SIG-M5 treated with dmso at 0.1 percent for 504 hours (cell line): ENCODE measurements at regions not wholly inside any gene's neighbourhood (a gene's known extent, or its start where the extent isn't known, plus 50 kb on each side); places are given as distances from the start of the nearest gene placed in this dataset.

ENCODE experiments used
- DNase-seq: peaks from one replicate; lab custom pipeline; 2025; ENCODE audit not compliant: unreplicated experiment; lab: John Stamatoyannopoulos, UW

DNA sequence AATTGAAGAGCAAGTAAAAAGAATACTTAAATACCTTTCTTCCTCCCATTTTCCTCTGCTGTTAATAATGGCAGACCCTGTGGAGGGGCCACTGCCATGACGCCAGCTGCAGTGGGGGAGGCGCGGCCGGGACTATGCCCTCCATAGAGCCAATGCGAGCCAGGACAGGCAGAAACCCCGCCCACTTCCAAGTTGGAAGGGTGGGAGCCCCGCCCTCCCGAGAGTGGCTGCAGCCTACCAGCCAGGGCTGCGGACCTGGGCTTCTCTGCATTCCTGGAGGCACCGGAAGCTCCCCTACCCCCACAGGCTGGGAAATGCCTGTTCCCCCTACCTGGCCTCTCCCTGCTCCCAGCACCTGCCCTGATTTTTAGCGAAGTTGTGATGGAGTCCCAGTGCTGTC lies 439.4 kb upstream of the CDH19 start:
- DNase-seq: no peak

DNA sequence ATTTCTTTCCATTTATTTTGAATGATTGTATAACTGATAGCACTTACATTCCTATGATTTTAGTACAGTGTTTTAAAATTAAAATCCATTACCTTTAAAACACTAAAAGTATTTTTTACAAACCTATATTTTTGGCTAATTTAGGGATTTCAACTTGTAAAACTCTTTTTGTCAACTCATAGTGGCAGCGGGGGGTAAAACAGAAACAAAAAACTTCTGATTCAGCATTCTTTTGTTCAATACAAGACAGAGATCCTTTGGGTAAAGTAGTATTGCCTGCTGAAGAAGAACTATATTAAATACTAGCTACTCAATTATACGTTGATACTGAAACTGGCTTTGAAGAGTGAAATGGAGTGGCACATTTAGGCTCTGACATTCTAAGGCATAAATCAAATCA lies 437.4 kb upstream of the CDH19 start:
- no peak for DNase-seq

DNA sequence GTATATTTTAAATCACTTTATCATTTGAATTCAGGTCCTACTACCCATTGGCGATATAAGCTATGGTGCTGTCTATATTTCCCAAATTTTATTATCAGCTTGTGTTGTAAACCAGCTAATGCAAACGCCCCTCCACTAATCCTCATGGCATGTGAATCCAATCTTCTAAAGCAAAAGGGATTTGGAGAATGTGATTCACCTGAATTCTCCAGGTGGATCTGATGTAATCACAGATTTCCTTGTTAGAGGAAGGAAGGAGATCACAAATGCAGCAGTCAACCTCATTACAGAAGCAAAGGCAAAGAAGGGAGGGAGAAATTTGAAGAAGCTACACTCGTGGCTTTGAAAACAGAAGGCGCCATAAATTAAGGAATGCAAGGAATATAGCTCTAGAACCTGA lies 431.1 kb upstream of the CDH19 start:
- DNase-seq: no peak

DNA sequence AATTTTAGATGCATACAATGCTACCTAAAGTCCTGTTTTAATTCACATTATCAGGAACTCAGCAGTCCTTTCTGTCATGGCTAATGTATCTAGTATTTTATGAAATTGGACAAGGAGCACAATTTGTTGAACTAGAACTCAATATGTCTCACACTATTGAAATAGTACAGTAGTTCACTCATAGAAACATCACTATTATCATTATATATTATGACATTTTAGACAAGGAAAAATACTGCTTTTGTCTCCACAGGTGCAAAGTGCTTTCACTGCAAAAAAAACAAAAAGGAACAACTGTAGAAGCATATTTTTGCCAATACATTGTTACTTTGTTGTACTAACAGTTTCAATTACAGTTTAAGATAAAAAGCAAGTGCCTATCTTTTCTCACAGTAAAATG lies 419.2 kb upstream of the CDH19 start:
- no peak for DNase-seq

DNA sequence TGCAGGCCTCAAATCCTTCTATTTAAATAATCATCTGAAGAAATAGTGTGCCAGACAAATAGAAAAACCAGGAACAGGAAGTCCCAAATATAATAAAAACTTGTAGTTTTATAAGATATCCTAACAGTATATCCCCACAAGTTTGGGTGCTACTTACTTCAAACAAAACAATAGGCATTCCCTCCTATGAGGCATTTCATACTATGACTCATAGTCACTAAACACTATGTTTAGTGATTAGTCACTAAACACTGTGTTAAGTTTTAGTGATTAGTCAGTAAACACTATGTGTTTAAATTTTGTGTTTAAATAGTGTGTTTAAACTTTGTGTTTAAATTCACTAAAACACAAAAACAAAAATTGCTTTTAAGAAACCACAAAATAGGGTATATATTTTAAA lies 407.0 kb upstream of the CDH19 start:
- DNase-seq: no peak

DNA sequence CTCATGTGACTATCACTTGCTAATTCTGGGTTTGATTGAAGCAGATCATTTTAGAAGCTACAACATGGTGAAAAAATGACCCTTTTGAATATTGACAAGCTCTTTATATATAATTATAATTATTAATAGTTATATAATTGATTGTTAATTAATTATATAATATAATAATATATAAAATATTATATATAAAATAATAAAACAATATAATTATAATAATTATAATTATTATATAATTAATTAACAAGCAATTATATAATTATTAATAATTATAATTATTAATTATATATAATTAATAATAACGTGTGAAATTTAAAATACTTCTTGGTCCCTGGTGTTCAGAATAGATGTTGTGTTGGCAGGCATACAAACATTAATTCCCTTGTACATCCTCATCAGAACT lies 404.1 kb upstream of the CDH19 start:
- no peak for DNase-seq

DNA sequence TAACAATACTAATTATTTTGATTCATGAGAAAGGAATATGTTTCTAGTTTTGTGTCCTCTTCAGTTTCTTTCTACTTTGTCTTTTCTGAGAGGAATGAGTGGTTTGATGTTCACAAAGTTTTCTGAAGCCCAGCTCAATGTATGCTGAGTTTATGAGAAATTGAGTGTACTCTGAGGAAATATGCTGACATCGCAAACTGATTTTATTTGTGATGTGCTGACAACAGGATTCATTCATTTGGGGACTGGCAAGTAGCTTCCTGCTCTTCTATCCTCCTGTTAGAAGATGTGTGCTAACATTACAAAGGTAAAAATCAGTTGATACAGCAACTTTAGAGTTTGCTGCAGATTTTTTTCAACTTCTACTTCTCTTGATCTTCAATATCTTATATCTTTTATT lies 403.2 kb upstream of the CDH19 start:
- no peak for DNase-seq

DNA sequence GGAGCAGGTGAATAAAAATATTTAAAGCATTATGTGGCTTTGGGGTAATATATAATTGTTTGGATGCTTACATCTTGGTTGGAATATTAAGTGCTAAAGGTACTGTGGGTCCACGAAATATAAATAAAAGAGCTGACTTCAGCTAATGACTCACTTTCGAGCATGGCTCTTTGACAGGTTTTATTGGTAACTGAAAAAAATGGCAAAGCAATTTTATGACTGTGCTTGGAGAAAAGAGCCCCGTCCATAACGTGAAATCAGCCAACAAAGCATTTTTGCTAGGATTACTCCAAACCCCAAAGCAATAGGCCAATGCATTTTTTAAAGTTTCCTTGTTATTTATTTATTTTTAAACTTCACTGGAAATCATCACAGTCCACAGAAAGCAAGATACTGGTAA lies 397.2 kb upstream of the CDH19 start:
- no peak for DNase-seq

DNA sequence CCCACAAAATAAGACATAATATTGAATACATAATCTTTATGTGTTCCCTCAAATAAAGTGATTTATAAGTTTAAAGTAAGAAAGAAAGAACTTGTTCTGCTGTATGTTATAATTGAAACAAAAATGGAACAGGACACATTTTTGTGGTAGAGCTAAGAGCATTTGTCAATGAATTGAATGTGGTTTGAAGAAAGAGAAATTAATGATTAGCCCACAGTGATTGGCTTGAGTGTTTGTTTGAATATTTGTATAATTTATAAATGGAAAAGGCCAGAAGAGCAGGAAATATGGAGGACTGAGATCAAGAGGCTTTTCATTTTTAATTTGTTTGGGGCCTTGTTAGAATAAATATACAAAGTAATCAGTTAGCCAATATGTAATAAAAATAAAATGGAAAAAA lies 395.1 kb upstream of the CDH19 start:
- no peak for DNase-seq

DNA sequence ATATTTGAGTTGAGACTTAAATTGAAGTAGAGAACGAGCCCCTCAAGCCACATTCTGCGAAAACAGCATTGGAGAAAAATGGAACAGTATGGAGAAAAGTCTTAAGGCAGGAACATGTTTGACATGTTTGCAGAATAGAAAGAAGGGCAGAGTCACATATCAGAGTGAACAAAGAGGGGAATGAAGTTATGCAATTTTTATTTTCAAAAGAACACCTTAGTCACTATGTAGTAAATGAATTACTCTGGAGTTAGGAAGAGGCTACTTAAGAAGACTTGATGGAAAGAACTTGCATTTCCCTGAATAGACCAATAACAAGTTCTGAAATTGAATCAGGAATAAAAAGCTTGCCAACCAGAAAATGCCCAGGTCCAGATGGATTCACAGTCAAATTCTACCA lies 391.4 kb upstream of the CDH19 start:
- no peak for DNase-seq

DNA sequence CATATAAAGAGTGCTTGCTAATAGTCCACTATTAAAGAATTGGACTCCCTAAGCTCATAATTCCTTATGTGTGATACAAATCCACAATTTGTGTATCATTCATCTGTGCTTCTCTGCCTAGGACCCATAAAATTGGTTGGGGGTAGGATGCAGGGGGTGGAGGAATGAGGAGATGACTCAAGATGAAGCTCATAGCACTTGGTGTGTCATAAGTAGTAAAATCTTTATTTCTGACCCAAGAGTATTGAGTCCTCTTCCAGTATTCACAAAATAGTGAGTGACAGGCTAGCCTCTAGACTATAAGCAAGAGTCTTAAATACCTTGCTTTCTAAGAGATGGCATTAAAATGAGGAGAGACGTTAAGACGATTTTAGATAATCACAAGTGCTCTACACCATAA lies 390.9 kb upstream of the CDH19 start:
- DNase-seq: no peak

DNA sequence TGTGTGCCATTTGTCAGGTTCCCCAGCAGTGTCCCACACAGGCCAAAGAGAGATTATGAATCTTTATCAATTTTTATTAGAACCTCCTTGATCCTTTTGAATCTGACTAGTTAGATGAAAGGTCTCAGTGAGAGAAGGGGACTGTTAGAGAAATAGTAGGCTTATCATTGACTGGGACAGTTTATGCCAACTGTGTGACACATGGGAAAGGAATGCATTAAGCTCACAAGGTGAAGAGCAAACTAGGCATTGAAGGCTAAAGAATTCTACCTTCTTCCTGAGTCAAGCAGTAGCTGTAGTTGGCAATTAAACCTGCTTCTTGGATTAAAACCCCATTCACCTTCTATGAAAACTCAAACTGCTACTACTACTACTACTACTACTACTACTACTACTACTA lies 389.6 kb upstream of the CDH19 start:
- no peak for DNase-seq

DNA sequence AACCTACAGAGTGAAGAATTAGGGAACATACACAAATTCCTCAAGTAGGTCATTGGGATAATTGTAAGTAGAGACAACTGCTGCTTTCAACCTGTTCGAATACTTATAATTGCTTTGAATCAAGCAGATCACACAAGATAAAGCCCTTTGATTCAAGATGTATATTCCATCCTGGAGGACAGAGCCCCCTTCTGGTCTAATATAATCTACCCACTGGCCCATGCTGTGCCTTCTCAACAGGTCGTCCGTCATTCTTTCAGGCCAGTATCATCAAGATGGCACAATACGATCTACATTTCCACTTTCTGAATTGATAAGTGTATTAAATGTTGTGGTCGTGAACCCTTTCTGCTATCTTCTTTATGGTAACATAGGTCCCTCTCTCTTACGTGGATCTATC lies 387.0 kb upstream of the CDH19 start:
- no peak for DNase-seq

DNA sequence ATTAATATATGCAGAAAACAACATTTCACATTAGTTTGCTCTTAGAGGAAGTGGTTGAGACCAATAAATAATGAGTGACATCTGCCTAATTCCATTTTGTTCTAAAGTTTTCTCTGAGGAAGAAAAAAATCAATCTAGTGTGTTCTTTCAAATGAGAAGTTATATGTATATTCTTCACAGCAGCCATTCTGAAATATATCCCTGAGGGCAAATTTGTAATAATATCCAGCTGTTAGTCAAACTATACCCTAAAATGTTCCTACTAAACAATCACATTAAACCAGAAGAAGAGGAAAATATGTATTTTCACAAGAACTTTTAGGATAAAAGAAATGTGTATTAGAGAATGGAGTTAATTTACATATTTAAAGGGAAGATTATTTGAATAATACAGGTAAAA lies 375.1 kb upstream of the CDH19 start:
- DNase-seq: no peak

DNA sequence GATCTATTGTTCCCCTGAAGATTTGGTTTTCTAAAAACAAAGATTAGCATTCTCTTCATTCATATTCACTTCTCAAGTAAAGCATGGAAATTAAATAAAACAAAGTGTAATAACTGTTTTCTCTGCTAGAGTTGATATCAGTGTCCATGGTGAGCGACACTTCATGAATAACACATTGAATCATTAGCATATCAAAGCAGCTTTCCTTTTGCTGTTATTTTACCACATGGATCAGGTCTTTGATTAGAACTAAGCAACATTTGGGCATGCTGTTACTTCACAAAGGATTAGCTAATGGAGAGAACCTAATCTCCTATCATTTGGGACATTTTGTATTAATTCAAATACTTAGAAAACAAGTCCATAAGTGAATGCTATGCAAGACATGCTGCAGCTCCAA lies 368.8 kb upstream of the CDH19 start:
- DNase-seq: no peak

DNA sequence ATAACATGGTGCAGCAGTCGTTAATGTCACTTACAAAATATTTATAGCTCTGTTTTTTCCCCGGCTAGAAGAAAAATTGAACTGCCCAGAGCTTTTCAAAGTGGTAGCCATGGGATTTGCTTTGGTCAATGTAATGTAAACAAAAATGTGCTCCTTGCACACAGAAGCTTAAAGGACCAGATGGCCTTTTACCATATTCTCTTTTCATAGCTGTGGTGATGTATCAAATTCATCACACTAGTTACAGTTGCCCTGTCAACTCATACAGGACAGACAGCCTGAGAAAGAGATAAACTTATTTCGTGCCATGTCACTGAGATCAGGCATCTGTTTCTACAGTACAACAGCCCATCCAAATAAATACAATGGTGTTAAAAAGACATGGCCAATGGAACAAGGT lies 368.1 kb upstream of the CDH19 start:
- no peak for DNase-seq

DNA sequence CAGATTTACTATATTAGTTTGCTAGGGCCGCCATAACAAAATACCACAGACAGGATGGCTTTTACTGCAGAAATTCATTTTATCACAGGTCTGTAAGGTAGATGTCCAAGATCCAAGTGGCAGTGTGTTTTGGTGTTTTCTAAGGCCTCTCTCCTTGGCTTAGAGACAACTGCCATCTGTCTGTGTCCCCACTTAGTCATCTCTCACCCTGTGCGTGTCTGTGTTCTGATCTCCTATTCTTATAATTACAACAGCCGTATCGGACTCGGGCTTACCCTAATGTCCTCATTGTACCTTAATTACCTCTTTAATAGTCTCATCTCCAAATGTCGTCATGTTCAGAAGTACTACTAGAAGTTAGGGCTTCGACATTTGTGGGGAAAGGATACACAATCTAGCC lies 362.3 kb upstream of the CDH19 start:
- DNase-seq: no peak

DNA sequence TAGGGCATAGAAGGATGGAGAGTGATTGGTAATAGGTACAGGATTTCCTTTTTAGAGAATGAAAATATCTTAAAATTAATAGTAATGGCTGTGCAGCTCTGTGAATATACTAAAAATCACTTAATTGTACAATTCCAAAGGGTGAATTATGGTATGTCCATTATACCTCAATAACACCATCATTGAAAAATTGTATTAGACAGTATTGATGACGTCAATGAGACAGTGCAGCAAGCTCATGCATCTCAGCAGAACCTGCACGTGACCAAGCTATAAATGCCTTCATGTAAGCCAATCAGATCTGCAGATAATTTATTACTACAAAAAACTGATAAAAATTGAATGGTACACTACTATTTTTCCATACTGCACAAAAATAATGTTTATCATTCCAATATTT lies 354.4 kb upstream of the CDH19 start:
- DNase-seq: no peak

DNA sequence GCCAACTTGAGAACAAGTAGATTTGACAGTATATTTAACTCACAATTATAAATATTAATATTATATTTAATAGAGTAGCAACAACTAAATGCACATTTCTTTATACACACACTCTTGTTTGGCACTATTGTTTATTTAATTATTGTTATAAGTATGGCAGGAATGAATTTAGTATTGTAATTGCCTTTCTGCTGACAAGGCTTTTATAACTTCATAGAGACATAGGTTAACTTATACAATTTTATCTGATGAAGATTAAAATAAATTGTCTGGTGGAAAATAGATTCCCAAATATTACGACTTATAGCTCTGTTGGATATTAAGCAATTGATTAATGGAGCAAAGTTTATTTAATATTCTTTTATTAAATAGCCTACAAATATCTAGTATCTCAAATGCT lies 347.9 kb upstream of the CDH19 start:
- DNase-seq: no peak

DNA sequence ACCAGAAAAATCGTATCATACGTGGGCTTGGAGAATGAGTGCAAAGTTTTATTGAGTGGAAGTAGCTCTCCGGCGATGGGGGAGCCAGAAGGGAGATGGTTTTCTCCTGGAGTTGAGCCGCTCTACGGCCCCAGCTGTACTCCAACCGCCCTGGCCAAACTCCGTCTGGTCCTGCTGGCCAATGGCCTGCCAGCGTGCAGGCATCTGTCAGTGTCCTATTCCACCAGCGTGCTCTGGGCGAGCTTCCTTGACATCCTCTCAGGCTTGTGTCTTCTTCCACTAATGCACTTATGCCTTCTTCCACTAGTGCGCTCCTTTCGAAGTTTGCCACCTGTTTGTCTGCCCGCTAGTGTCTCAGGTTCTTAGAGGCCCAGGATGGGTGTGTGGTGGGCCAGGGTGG lies 345.5 kb upstream of the CDH19 start:
- no peak for DNase-seq

DNA sequence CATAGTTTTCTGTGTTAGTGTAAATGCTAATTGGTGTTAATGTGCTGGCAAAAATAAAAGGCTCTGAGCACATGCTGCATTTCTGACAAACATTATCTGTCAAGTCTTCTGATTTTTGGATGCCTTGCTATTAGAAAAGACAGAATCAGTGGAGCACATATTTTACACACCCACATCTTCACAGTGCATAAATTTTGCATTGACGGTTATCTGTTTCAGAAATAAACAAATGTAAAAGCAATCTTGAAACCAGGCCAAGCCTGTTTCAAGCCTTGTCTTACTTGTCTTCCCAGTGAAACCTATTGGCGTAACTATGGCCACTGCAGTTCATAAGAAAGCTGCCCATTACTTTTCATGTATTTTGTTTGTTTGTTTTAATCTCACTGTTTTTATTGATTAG lies 333.7 kb upstream of the CDH19 start:
- DNase-seq: no peak

DNA sequence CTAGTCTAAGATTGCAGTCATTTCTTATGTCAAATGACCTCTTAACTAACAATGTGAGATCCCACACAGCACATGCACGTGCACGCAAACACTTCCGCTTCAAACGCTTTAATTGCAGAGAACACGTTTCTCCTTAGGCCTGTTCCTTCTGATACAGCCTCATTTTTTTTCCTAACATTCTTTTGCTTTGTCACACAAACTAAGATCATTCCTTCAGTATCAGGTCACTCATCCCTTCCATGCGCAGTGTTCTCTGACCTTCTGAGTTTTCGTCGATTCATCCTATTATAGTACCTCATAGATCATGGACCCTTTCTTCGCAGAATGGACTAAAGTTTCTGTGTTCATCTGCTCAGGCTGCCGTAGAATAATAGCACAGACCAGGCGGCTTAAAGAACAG lies 327.1 kb upstream of the CDH19 start:
- no peak for DNase-seq

DNA sequence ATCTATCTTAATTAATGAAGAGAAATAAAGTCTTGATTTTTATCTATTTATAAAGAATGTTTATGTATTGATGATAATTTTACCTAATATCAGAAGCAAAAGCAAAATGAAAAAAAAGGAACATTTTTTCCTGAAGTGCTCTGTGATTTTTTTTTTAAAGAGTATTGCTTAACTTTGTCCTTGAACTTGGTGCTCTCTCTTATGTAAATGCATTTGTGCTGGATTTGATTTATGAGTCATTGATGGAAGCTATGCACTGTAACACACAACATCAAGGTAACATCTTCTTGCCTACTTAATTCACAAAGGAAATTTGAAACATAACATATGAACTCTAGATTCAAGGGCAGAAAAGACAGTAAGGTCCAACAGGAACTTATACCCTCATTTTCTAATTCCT lies 312.9 kb upstream of the CDH19 start:
- DNase-seq: no peak

DNA sequence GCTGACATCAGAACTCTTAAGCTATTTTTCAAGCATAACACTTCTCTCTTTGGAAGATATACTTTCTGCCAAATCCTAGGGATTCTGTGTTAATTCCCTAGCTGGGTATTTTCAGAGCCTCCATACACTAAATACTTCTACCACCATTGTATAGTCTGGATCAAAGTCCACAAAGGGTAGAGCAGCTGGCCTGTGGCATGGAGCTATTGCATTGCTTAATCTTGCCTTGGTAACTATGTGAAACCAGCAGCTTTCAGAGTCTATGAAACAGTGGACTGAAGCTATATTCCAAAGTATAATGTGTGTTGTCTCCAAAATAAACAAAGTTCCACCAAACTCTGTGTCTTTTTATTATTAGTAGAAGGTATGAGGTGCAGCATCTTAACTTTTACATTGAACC lies 296.9 kb upstream of the CDH19 start:
- DNase-seq: no peak
